ENCODE measurements at regions not wholly inside any gene's neighbourhood (a gene's known extent, or its start where the extent isn't known, plus 50 kb on each side); places are given as distances from the start of the nearest gene placed in this dataset.

GRCh38 chr1:70762386-70762785 lies 285.2 kb downstream of the PTGER3 start:
- TF ChIP-seq CTCF (conservative IDR thresholded peaks at IDR 0.05): no peak
- H3K9me3 Mint-ChIP-seq: peaks cover 0 to 4% of the 10 kb centered on the region in 2 experiments; a peak in 2 of 5 replicates
- no peak overlapping the region for H3K4me2 ChIP-seq (ENCODE audit: insufficient read depth, insufficient read length, low read length)
- no peak overlapping the region for H4K91ac ChIP-seq (ENCODE audit: insufficient read length, low read depth, low read length)
- no peaks in the 10 kb centered on the region for H3K79me1 ChIP-seq (ENCODE audit: insufficient read depth, low read depth, low read length, poor library complexity, severe bottlenecking)
- no peak overlapping the region for H3K9ac ChIP-seq (ENCODE audit: extremely low read depth, insufficient read length, low read length)
- no peak overlapping the region for H3K23ac ChIP-seq (ENCODE audit: insufficient read length, low read depth, low read length)
- no CpG with 5 or more reads among the region's 2 CpGs for WGBS (ENCODE audit: extremely low coverage, insufficient read length, low lambda C conversion rate)
- no peaks in the 10 kb centered on the region for H3K4me1 Mint-ChIP-seq
- no peak overlapping the region for H3K27ac Mint-ChIP-seq
- H3K27me3 Mint-ChIP-seq (ENCODE audit: low read depth): no peaks in the 10 kb centered on the region; the same call in 1 of the 2 replicates
- H2BK120ac ChIP-seq (ENCODE audit: low read depth, low read length, poor library complexity, severe bottlenecking): no peak overlapping the region
- no peaks in the 10 kb centered on the region for H3K36me3 Mint-ChIP-seq (ENCODE audit: insufficient read depth in 1 of 3, low read depth in 3 of 3)
- H3K18ac ChIP-seq (ENCODE audit: insufficient read length, low read depth, low read length): no peak overlapping the region
- no peak overlapping the region for H3T11ph ChIP-seq (ENCODE audit: low read length)
- H3K4me3 Mint-ChIP-seq: no peak overlapping the region
- no peak for DNase-seq
- H4K8ac ChIP-seq (replicated peaks; ENCODE audit: insufficient read length, low read depth, low read length): no peak overlapping the region
- H2BK5ac ChIP-seq (ENCODE audit: insufficient read length, low read length): no peak overlapping the region
- H3K4me1 ChIP-seq (ENCODE audit: insufficient read depth, low read length): no peaks in the 10 kb centered on the region
- H3K4ac ChIP-seq (ENCODE audit: low read depth, low read length): no peak overlapping the region
- no peaks in the 10 kb centered on the region for H4K20me1 ChIP-seq (ENCODE audit: control insufficient read depth, insufficient read depth, insufficient read length)
- H3K27me3 ChIP-seq (ENCODE audit: insufficient read depth, low read length): no peaks in the 10 kb centered on the region
- no peak overlapping the region for H3K14ac ChIP-seq (ENCODE audit: insufficient read depth, low read length)
- H2AFZ ChIP-seq (ENCODE audit: low read length): no peak overlapping the region
- no peaks in the 10 kb centered on the region for H3K23me2 ChIP-seq (ENCODE audit: insufficient read length, low read depth, low read length, poor library complexity, severe bottlenecking)
- H4K5ac ChIP-seq (ENCODE audit: insufficient read length, low read depth, low read length): no peak overlapping the region
- no peak overlapping the region for H3K27ac ChIP-seq (ENCODE audit: insufficient read length, low read depth, low read length)
- H3K79me2 ChIP-seq (ENCODE audit: insufficient read depth, low read length): no peaks in the 10 kb centered on the region
- no peaks in the 10 kb centered on the region for H3K9me3 ChIP-seq (ENCODE audit: control insufficient read depth, low read depth, low read length)
- H2BK15ac ChIP-seq (ENCODE audit: low read depth, low read length): no peak overlapping the region
- no peak overlapping the region for H3K56ac ChIP-seq (ENCODE audit: insufficient read length, low read depth, low read length)
- H2BK20ac ChIP-seq (ENCODE audit: low read depth, low read length, poor library complexity, severe bottlenecking): no peak overlapping the region
- no peak overlapping the region for H2AK5ac ChIP-seq (ENCODE audit: insufficient read length, low read length)
- no peak overlapping the region for H2BK12ac ChIP-seq (ENCODE audit: insufficient read length, low read depth, low read length)

Data from H9 (cell line).